ENCODE measurements at regions not wholly inside any gene's neighbourhood (a gene's known extent, or its start where the extent isn't known, plus 50 kb on each side); places are given as distances from the start of the nearest gene placed in this dataset.

DNA sequence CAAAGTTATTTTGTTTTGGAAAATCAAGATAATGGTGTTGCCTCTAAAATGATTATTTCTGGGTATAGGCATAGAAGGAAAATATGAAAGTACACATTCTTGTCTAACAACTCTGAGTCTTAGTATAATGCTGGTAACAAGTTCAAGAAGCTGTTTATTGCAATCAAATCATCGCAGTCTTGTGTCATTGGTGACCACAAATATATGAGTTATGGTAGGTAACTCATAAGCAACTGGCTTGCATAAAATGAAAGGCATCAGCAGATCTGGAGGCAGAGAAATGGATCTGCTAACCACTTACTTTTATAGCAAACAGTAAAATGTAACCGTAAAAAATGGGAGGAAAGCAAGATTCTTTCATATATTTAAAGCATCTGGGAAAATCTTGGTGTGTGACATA lies 156.2 kb upstream of the TCF4 start:
- TF ChIP-seq, protein P1, sequence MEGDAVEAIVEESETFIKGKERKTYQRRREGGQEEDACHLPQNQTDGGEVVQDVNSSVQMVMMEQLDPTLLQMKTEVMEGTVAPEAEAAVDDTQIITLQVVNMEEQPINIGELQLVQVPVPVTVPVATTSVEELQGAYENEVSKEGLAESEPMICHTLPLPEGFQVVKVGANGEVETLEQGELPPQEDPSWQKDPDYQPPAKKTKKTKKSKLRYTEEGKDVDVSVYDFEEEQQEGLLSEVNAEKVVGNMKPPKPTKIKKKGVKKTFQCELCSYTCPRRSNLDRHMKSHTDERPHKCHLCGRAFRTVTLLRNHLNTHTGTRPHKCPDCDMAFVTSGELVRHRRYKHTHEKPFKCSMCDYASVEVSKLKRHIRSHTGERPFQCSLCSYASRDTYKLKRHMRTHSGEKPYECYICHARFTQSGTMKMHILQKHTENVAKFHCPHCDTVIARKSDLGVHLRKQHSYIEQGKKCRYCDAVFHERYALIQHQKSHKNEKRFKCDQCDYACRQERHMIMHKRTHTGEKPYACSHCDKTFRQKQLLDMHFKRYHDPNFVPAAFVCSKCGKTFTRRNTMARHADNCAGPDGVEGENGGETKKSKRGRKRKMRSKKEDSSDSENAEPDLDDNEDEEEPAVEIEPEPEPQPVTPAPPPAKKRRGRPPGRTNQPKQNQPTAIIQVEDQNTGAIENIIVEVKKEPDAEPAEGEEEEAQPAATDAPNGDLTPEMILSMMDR (IDR thresholded peaks at IDR 0.05; ENCODE audit: insufficient read depth, low read length, poor library complexity, severe bottlenecking), result no peak
- no peak for TF ChIP-seq EZH2phosphoT487 (conservative IDR thresholded peaks at IDR 0.05; ENCODE audit: low read length)

All from SU-DHL-6 (cell line).